ENCODE measurements at regions not wholly inside any gene's neighbourhood (a gene's known extent, or its start where the extent isn't known, plus 50 kb on each side); places are given as distances from the start of the nearest gene placed in this dataset.

DNA sequence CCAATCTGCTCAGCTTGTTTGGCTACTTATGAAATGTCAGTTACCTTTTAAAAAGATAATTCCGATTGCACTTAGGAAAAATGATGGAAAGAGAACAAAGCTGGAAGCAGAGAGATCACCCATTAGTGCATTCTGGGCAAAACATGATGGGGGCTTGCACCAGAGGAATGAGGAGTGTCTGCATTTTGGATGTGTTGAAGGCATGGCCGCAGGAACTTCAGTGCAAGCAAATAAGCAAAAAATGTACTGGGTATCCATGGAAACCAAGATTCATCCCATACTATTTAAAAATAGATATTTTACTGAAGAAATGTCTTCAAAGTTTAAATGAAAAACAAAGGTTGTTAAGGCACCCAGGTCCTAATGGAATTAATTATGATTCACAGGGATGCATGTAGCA, 655.0 kb downstream of the POM121L12 start:
- Histone ChIP-seq H3K27me3 (ENCODE audit: control insufficient read depth, insufficient read depth, low read length, poor library complexity, severe bottlenecking) (no peaks in the 10 kb centered on the region), H3K36me3 (ENCODE audit: control insufficient read depth, insufficient read depth, low read length) (no peaks in the 10 kb centered on the region), H3K4me1 (ENCODE audit: control insufficient read depth, insufficient read depth, low read length) (no peaks in the 10 kb centered on the region), H3K4me3 (ENCODE audit: insufficient read depth, low read depth, low read length) (no peak overlapping the region), H3K9me3 (ENCODE audit: control insufficient read depth, low read length) (no peaks in the 10 kb centered on the region), H3K27ac (ENCODE audit: insufficient read depth, low read depth, low read length, poor library complexity, severe bottlenecking) (no peak overlapping the region)
- WGBS, 2 experiments, result 94 to 96% methylated on average over 1 to 2 of the region's 2 CpGs

DNA sequence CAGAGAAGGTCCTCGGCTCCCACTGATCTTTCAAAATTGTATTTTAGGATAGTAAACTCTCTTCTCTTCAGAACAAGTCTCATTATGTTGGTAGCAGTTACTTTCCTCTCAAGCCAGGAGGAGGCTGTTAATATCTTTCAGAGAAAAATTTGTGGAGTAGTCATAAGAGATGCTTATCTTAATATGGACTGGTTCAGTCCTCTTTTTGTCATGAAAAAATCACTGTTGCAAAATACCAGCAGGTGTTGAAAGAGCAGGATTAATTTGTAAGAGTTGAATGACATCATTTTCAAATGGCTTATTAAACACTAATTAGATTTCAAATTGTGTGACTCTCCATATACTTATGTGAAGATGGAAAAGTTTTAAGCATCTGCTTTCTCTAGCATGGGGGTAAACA, 662.5 kb downstream of the POM121L12 start:
- no peak overlapping the region for H3K27ac ChIP-seq (ENCODE audit: insufficient read depth, low read depth, low read length, poor library complexity, severe bottlenecking)
- H3K9me3 ChIP-seq (ENCODE audit: control insufficient read depth, low read length), result no peaks in the 10 kb centered on the region
- no peak overlapping the region for H3K4me3 ChIP-seq (ENCODE audit: insufficient read depth, low read depth, low read length)
- no peaks in the 10 kb centered on the region for H3K27me3 ChIP-seq (ENCODE audit: control insufficient read depth, insufficient read depth, low read length, poor library complexity, severe bottlenecking)
- H3K36me3 ChIP-seq (ENCODE audit: control insufficient read depth, insufficient read depth, low read length), result no peaks in the 10 kb centered on the region
- no peaks in the 10 kb centered on the region for H3K4me1 ChIP-seq (ENCODE audit: control insufficient read depth, insufficient read depth, low read length)
- 92 to 100% methylated on average over 1 of the region's 1 CpG for WGBS, 2 experiments

DNA sequence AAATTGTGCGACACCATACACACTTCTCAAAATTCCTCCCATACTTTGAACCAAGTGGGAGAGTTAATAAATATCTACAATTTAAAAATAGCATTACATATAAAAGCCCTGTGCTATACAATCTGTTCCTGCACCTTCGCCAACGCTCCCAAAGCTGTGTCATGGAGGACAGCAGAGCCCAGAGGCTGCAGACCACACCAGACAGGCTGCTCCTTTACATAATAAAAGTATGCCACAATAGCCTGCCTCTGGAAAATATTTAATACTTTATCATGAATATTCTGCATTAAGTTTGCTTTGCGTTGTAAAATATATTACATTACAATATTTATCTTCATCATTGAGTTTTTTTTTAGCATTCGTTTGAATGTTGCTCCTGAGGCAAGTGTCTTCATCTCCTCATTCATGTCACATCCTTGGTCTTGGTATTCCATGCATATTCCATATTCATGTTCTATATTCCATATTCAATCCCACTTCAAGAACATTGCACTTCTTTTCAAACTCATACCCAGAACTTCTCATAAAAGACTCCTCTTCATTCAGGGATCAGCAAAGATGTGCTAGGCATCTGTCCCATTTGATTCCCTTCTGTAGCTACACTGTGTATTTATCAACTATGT, 663.9 kb downstream of the POM121L12 start:
- 95 to 99% methylated on average over 4 to 5 of the region's 5 CpGs for WGBS, 2 experiments
- no peaks in the 10 kb centered on the region for H3K27me3 ChIP-seq (ENCODE audit: control insufficient read depth, insufficient read depth, low read length, poor library complexity, severe bottlenecking)
- H3K9me3 ChIP-seq (ENCODE audit: control insufficient read depth, low read length), result no peaks in the 10 kb centered on the region
- no peaks in the 10 kb centered on the region for H3K36me3 ChIP-seq (ENCODE audit: control insufficient read depth, insufficient read depth, low read length)
- H3K4me3 ChIP-seq (ENCODE audit: insufficient read depth, low read depth, low read length), result no peak overlapping the region
- no peaks in the 10 kb centered on the region for H3K4me1 ChIP-seq (ENCODE audit: control insufficient read depth, insufficient read depth, low read length)
- H3K27ac ChIP-seq (ENCODE audit: insufficient read depth, low read depth, low read length, poor library complexity, severe bottlenecking), result no peak overlapping the region

DNA sequence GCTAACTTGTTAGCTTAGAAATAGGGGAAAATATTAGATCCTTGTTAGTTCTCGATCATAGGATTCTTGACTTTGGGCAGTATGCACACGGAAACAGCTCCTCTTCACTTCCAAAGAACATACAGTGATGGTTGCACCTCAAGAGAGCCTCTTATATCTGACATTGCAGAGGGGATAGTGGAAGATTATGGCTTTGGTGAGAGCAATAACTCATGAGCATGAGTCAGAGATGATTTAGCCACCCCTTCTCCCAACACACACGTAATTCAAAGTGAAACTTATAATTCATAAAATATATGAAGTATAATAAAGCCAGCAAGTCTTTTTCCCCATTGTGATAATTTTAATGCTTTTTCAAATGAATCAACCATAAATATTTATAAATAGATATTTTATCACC, 683.7 kb downstream of the POM121L12 start:
- Histone ChIP-seq H3K4me3 (ENCODE audit: insufficient read depth, low read depth, low read length) (no peak overlapping the region), H3K27ac (ENCODE audit: insufficient read depth, low read depth, low read length, poor library complexity, severe bottlenecking) (no peak overlapping the region), H3K9me3 (ENCODE audit: control insufficient read depth, low read length) (no peaks in the 10 kb centered on the region), H3K27me3 (ENCODE audit: control insufficient read depth, insufficient read depth, low read length, poor library complexity, severe bottlenecking) (no peaks in the 10 kb centered on the region), H3K4me1 (ENCODE audit: control insufficient read depth, insufficient read depth, low read length) (no peaks in the 10 kb centered on the region), H3K36me3 (ENCODE audit: control insufficient read depth, insufficient read depth, low read length) (no peaks in the 10 kb centered on the region)
- WGBS, 2 experiments, result 93 to 100% methylated on average over 2 of the region's 3 CpGs

DNA sequence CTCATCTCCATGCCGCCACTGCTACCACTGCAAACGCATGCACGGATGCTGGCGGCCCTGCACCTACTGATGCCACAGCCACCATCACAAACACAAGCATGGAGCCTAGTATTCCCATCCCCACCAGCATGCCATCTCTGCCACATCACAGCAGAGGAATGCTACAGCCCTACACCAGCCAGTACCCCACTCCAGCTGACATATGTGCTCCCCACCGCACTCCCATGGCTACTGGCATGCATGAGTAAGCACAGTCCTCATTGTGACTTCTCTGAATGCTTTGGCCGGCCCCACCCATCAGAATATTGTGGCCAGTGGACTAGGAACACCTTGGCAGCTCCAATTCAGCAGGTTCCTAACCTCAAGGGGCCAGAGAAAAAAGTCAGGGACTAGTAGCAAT, 705.5 kb downstream of the POM121L12 start:
- no peak overlapping the region for H3K4me3 ChIP-seq (ENCODE audit: insufficient read depth, low read depth, low read length)
- H3K9me3 ChIP-seq (ENCODE audit: control insufficient read depth, low read length), result no peaks in the 10 kb centered on the region
- no peaks in the 10 kb centered on the region for H3K4me1 ChIP-seq (ENCODE audit: control insufficient read depth, insufficient read depth, low read length)
- H3K27ac ChIP-seq (ENCODE audit: insufficient read depth, low read depth, low read length, poor library complexity, severe bottlenecking), result no peak overlapping the region
- WGBS, 2 experiments, result 92 to 96% methylated on average over 6 of the region's 6 CpGs
- H3K36me3 ChIP-seq (ENCODE audit: control insufficient read depth, insufficient read depth, low read length), result no peaks in the 10 kb centered on the region
- no peaks in the 10 kb centered on the region for H3K27me3 ChIP-seq (ENCODE audit: control insufficient read depth, insufficient read depth, low read length, poor library complexity, severe bottlenecking)

DNA sequence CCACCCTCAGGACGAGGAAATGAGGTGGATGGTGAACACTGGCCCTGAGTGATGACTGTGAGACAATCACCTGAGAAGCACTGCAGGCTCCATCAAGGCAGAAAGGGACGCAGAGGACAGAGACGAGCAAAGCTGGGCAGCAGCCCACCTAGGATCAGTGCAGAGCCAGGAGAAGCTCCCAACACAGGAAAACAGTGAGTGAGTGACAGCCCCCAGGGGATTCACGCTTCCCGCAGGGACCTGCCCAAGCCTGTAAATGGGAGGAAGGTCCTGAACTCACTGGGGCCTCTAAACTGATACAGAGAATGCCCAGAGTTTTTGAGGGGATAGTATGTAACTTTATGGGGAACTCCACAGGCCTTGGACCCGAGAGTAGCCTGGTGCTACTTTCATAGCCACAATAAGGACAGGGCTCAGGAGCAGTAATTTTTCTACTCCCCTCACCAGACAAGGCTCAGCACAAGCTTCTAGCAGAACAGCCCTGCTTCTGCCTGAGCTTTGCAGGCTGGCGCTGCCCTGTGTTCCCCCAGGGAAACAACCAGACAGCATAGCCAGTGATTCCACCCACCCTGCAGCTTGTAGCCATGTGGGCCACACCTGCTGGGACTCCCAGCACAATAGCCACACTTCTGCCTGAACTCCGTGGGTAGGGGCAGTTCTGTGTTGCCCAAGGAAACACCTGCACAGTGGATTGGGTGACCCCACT, 708.4 kb downstream of the POM121L12 start:
- no peak overlapping the region for H3K4me3 ChIP-seq (ENCODE audit: insufficient read depth, low read depth, low read length)
- 74 to 80% methylated on average over 8 of the region's 8 CpGs for WGBS, 2 experiments
- no peaks in the 10 kb centered on the region for H3K27me3 ChIP-seq (ENCODE audit: control insufficient read depth, insufficient read depth, low read length, poor library complexity, severe bottlenecking)
- no peaks in the 10 kb centered on the region for H3K4me1 ChIP-seq (ENCODE audit: control insufficient read depth, insufficient read depth, low read length)
- H3K36me3 ChIP-seq (ENCODE audit: control insufficient read depth, insufficient read depth, low read length), result no peaks in the 10 kb centered on the region
- H3K9me3 ChIP-seq (ENCODE audit: control insufficient read depth, low read length), result no peaks in the 10 kb centered on the region
- H3K27ac ChIP-seq (ENCODE audit: insufficient read depth, low read depth, low read length, poor library complexity, severe bottlenecking), result no peak overlapping the region

DNA sequence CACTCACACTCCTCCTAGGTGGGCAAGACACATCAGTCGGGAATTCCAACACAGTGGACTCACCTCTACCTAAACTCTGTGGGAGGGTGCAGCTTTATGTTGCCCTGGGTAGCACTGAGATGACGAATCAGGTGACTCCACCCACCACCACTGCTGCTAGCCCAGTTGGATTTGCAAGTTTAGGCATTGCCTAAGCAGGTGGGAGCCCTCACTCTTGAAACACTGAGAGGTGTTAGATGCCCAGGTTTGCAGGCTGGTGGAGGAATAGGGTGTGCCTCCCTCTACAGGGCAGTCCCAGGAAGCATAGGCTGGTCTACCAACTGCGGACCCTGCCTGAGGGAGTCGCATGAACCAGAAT, 708.9 kb downstream of the POM121L12 start:
- Histone ChIP-seq H3K4me3 (ENCODE audit: insufficient read depth, low read depth, low read length) (no peak overlapping the region), H3K9me3 (ENCODE audit: control insufficient read depth, low read length) (no peaks in the 10 kb centered on the region), H3K27ac (ENCODE audit: insufficient read depth, low read depth, low read length, poor library complexity, severe bottlenecking) (no peak overlapping the region), H3K4me1 (ENCODE audit: control insufficient read depth, insufficient read depth, low read length) (no peaks in the 10 kb centered on the region), H3K27me3 (ENCODE audit: control insufficient read depth, insufficient read depth, low read length, poor library complexity, severe bottlenecking) (no peaks in the 10 kb centered on the region), H3K36me3 (ENCODE audit: control insufficient read depth, insufficient read depth, low read length) (no peaks in the 10 kb centered on the region)
- 88 to 97% methylated on average over 4 of the region's 4 CpGs for WGBS, 2 experiments

DNA sequence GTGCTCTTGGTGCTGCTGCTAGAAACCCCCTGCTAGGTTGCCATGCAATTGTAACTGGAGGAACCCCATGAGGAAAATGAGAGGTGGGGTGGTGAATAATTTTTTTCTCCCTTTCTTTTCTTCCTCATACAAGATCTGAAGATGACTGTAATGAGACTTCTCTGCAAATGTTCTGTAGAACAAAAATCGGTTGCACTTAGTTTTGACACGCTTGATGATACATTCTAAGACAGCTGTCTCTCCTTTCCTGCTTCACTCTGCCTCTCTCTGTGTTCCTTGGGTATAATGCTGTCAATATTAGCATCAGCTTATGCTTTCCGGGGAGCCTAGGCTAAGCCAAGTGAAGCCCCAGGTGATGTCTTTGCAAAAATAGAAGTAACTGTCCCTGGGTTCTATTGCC, 721.5 kb downstream of the POM121L12 start:
- Histone ChIP-seq H3K4me1 (ENCODE audit: control insufficient read depth, insufficient read depth, low read length) (no peaks in the 10 kb centered on the region), H3K4me3 (ENCODE audit: insufficient read depth, low read depth, low read length) (no peak overlapping the region), H3K27me3 (ENCODE audit: control insufficient read depth, insufficient read depth, low read length, poor library complexity, severe bottlenecking) (no peaks in the 10 kb centered on the region), H3K27ac (ENCODE audit: insufficient read depth, low read depth, low read length, poor library complexity, severe bottlenecking) (no peak overlapping the region), H3K36me3 (ENCODE audit: control insufficient read depth, insufficient read depth, low read length) (no peaks in the 10 kb centered on the region), H3K9me3 (ENCODE audit: control insufficient read depth, low read length) (no peaks in the 10 kb centered on the region)
- 95 to 96% methylated on average over 3 of the region's 3 CpGs for WGBS, 2 experiments

DNA sequence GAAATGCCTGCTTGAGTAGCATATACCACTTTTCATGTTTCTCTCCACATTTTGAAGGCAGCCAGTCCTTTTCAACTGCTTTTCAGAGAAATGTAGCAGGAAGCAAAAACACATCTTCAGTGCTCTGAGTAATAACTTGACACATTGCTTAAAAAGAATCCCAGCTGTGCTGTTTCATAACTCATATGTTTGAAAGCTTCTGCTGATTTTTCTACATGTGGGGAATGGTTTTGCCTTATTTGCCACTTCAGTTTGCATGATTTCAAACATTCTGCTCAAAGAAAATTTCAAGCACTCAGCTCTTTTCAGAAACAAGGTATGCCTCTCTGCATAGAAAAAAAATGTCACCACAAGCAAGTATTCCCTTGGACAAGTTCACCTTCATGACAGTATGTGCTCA, 732.8 kb downstream of the POM121L12 start:
- Histone ChIP-seq H3K4me1 (ENCODE audit: control insufficient read depth, insufficient read depth, low read length) (no peaks in the 10 kb centered on the region), H3K27me3 (ENCODE audit: control insufficient read depth, insufficient read depth, low read length, poor library complexity, severe bottlenecking) (no peaks in the 10 kb centered on the region), H3K36me3 (ENCODE audit: control insufficient read depth, insufficient read depth, low read length) (no peaks in the 10 kb centered on the region), H3K9me3 (ENCODE audit: control insufficient read depth, low read length) (no peaks in the 10 kb centered on the region), H3K4me3 (ENCODE audit: insufficient read depth, low read depth, low read length) (no peak overlapping the region), H3K27ac (ENCODE audit: insufficient read depth, low read depth, low read length, poor library complexity, severe bottlenecking) (no peak overlapping the region)

DNA sequence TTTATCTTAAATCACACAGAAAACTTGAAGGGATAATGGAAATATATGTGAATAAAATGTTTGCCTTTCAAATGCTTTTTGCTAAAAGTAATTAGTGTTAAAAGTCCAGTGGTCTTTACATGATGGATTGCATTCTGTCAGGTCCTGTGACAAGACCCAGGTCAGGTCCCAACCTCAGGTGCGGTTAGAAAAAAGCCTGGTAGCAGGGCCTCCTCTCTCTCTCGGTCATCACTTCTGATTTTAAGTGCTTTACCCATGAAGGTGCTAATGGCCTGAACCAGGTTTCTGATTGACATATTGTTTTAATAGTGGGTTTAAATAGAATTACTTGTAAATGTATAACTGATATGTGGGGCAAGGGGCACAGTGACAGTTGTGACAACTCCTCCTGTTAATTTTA, 736.3 kb downstream of the POM121L12 start:
- Histone ChIP-seq H3K9me3 (ENCODE audit: control insufficient read depth, low read length) (no peaks in the 10 kb centered on the region), H3K4me1 (ENCODE audit: control insufficient read depth, insufficient read depth, low read length) (no peaks in the 10 kb centered on the region), H3K36me3 (ENCODE audit: control insufficient read depth, insufficient read depth, low read length) (no peaks in the 10 kb centered on the region), H3K4me3 (ENCODE audit: insufficient read depth, low read depth, low read length) (no peak overlapping the region), H3K27ac (ENCODE audit: insufficient read depth, low read depth, low read length, poor library complexity, severe bottlenecking) (no peak overlapping the region), H3K27me3 (ENCODE audit: control insufficient read depth, insufficient read depth, low read length, poor library complexity, severe bottlenecking) (no peaks in the 10 kb centered on the region)
- 89 to 95% methylated on average over 2 of the region's 2 CpGs for WGBS, 2 experiments

All from ectodermal cell (in vitro differentiated cells).